HG03139 (cell line): ENCODE measurements at regions not wholly inside any gene's neighbourhood (a gene's known extent, or its start where the extent isn't known, plus 50 kb on each side); places are given as distances from the start of the nearest gene placed in this dataset.

Source experiments
- ATAC-seq: cut with Tn5 transposase; IDR thresholded peaks from one replicate; pipeline ENCODE4 v1.9.1; 2021; ENCODE audit not compliant: unreplicated experiment

DNA sequence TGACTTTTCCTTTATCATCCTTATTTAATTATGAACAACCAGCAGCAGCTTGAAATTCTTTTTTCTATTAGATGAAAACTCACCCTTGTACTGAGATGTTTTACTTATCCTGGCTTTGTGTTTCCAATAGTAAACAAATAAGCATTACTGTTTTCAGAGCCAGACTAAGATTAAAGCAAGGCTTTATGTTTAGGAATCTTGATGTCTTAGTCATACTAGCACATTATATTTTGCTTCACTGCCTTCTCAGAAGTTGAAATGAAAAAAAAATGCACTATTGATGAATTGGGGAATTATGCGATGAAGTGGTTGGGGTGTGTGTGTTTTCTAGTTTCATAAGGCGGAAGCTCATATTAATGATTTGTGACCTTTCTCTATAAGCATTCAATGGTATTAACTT lies 301.2 kb upstream of the E2F7 start:
- ATAC-seq: no peak

DNA sequence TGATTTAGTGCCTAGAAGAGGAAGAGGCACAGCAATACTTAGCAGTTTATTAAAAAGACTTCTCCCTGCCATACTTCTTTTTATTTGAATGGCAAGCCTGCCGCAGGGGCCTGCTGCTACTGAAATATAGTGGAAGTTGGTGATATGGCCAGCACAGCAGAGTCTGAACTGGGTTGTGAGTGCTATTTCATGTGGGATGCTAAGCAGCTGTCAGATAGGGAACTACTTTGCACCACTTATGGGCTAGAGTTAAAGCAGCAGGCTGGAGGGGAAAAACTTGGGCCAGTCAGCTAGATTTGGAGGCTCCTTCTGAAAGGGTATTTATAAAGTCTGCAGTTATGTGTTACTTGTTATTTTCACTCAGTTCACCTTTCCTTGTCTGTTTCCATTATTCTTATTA lies 299.0 kb upstream of the E2F7 start:
- no peak for ATAC-seq

DNA sequence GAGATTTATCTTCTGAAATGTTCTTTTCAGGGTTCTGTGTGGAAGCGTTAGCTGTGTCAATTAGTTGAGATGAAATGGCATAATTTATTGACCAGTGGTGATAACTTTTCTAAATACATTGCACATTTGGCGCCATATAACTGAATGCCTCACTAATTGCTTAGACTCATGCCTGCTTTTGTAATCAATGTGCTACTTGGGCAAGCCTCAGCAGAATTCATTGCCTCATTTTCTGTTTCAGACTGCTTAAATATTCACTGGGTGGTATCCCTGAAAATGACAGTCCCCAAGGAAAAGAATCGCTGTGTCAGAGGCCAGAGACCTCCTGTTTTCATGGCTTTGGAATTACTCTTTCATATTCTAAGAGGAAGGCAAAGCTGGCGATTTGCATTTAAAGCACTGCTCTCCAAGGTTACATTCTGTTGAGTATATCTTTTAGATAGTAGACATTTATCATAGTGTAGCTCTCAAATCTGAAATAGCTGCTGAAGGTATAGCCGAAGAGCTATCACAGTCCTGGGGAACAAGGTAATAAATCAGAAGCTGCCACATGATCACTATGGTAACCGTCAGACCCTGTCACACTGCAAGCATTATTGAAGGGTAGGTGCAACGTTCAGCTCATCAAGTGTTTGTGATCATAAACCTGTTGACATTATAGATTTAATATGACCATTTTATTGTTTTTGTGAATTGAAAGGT lies 297.3 kb upstream of the E2F7 start:
- no peak for ATAC-seq

DNA sequence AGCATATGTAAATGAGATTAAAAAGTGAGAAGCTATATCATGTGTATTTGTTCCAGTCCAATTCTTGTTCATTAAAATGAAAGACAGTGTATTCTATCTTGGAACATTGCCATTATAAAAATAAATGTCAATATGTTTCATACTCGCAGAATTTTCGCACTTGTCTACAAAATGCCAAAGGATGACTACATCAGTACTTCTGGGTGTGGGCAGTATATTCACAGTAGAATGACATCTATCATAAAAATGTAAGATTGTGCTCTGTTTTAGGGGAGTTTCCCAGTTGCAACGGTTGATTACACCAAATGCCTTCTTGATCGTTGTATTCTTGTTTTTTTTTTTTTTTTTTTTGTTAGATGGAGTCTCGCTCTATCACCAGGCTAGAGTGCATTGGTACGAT lies 292.3 kb upstream of the E2F7 start:
- no peak for ATAC-seq

DNA sequence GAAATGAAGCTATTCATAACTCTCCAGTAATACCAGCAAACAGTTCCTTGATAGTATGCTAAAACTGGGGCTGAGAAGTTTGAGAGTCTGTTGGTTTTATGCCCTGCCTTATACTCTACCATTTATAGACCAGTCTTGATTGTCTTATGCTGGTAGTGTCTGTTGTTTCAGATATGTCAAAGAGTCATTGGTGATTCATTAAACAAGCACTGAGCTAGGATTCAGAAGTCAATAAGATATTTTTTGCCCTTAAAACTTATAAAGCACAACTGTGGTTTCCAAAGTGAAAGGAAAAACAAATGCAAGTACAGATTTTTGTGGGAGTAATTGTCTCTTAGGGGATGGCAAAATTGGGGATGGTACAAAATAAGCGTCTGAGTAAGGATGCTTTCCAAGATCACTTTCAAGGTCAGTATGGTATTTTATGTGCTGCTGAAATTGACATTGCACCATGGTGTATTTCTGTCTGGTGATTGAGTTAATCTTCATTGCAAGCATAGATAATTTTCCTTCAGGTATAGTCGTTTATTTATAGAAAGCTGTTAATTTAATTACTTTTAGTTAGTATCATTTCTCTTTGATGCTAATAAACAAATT lies 289.5 kb upstream of the E2F7 start:
- no peak for ATAC-seq

DNA sequence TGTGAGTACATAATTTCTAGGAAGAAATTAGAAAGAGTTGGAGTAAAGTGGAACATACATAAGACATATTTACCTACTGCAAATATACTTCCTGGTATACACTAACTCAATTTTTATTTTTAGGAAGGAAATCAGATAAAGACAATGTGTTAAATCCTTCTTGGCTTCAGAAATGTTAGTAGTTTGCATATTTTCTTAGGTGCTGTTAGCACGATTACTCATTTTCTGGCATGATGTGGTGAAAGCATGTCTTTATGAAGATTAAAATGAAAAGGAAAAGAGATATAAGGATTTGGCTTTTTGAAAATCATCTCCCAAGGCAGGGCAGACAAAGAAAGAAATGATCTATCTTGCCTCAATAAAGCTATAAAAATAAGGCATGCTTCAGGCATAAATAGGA lies 287.6 kb upstream of the E2F7 start:
- ATAC-seq: no peak

DNA sequence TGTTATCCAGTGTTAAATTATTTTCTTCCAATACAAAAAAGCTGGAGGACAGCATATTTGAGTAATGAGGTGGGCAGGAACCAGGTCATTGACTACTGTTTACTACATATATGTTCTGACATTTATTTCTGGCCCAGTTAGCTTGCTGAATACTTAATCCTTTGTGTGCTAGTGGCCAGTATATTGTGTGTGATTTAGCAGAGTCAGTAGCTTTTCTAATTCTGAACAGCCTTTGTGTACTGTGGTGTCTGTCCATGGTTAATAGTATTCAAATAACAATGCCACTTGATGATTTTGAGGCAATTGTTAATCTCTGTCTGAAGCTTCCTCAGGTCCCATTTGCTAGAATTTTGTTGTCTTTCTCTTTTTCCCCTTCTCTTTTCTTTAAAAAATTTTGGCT lies 286.5 kb upstream of the E2F7 start:
- no peak for ATAC-seq

DNA sequence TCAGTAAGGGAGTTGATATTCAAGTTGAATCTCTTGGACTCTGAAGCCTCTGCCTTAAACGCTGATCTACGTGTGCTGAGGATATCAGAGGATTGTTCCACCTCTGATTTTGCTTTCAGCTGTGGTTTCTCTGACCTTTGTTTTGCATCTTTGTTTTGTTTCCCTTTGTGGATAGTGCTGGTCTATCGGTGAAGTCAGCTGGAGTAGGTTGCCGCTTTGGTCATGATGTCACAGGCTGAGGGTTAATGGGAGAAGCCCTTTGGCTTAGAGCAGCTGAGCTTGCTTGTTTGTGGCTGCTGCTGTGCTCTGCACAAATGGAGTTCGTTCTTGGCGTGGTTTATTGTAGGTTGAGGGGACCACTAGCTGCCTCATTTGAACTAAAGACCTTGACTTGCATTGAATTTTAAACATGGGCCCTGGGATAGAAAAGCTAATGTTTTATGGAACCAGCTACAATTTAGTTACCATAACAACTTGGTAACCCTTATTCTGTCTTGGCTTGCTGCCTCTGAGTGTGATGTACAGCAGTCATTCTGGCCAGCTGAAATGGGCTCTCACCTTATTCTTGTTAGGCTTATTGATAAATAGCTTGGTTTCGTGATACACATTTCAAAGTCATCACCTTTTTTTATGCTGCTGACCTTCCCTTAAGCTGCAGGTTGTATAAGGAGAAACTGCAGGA lies 284.5 kb upstream of the E2F7 start:
- ATAC-seq: no peak

DNA sequence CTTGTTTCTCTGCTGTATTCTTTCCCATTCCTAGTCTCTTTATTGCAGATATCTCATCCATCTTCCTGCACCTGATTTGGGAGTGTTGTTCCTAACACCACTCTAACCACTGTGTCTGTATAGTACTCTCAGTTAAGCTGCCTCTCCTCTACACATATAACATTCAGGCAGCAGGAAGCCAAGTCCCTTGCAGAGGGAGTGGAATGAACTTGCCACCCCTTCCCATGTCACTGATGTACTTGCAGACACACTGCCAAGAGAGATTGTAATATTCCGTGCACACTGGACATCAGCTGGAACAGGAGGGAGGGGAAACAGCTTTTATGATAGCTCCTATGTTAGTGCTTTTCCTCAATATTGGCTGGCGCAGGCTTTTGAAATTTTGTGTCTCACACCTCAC lies 281.6 kb upstream of the E2F7 start:
- no peak for ATAC-seq

DNA sequence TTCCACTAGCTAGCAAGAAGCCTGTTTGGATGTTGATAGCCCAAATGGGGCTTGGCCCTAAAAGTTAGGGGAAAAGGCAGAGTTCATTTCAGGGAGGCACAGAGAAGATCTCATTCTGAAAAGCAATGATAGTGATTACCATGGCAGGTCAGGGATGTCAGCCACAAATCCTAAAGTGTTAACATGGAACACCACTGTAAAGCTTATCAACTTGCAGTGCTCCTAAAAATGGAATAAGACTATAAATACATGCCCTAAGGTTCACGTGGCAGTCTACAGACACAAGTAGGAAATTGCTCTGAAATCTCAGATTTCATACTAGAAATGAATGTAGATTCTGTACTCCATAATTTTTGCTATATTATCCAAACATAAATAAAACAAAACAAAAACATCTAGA lies 280.0 kb upstream of the E2F7 start:
- no peak for ATAC-seq

DNA sequence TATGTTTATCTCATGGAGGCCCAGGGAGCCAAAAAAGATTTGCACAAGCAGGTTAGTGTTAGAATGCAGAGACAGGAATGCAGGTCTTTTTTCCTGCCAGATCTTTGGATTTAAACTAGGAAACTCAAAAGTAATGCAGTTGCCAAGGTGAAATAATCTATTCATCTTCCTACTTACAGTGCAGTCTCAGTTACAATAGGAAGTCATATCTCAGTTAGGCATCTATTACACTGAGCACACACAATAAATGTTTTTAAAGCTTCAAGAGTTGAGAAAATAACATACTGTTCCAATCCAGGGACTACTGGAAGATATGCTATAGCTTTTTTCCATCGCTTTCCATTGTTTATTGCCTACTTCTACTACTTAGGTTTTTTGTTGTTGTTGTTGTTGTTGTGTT lies 279.3 kb upstream of the E2F7 start:
- ATAC-seq: no peak

DNA sequence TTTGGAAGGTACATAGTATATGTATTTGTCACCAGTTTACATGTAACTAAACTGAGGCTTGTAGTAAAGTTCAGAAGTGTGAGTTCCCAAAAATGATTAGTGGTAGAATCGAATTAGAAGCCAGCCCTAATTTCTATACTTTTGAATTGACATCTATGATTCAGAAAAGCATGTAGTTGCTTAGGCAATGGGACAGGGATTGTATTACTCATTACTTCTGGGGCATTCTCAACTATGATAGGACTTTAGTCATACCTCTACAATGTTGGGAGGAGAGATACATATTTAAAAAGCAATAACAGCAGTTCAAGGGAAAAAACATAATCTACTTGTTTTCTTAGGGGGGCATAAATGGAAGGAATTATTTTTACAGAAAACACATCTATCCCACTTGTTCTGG lies 277.9 kb upstream of the E2F7 start:
- ATAC-seq: no peak

DNA sequence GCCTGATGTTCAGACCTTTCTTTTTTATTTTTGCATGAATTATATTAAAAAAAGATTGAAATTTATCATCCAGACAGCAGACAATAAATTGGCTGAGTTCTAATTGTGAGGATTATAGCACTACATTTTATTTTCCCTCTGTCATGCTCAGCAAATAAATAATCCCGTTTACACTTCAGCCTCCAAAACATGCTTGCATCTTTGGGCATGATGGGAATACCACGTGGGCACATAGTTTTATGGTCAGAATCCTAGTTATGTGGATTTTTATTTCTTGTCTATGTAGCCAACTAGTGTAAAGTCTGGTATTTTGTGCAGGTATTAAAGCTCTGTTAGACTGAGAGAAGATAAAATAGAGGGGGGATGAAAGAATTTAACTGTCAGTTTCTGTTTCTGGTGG lies 276.9 kb upstream of the E2F7 start:
- no peak for ATAC-seq

DNA sequence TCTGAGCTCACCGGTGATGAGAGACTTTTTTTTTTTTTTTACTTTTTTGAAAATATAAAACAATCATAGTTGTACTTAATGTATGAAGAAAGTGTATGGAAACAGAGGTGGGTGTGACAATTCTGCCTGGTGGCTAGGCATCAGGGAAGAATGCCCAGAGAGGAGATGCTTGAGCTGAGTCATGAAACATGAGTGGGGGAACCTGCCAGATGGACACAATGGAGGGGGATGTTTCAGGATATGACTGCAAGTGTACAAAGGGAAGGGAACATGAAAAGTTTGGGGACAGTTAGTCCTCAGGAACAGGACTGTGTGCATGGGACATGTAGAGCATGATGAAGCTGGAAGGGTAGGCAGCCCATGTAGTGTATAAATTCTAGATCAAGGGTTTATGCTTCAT lies 274.2 kb upstream of the E2F7 start:
- ATAC-seq: no peak

DNA sequence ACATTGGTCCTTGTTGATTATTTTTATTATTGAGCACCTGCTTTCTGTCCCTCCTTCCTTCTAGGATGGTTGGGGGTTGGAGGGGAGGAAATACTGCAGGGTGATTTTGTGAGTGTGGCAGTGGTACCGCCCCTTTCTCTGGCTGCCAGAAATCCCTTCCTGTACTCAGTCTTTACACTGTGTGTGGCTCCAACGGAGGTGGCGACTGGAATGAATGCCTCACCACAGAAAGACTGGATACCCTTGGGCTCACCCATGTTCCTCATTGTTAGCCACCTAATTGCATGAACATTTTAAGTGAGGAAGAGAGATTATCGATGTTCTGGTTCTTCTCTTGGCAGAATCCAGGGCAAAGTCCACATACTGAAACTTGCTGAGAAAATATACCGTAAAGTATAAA lies 272.0 kb upstream of the E2F7 start:
- no peak for ATAC-seq

DNA sequence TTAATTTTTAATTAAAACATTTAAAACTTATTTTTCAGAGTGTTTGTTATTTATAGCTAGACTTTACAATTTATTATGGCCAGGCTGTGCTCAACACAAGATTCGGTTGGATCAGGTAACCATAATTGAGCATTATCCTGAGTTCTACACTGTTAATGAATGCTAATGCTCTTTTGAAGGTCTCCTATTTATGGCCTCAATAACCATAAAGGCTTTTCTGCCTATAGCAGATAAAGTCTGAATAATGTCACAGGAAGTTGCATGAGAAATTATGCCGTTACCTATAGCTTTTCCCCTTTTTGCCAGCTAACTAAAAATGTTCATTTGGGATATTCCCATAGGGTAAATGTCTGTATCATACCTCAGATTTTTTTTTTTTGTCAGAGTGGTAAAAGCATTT lies 269.4 kb upstream of the E2F7 start:
- no peak for ATAC-seq

DNA sequence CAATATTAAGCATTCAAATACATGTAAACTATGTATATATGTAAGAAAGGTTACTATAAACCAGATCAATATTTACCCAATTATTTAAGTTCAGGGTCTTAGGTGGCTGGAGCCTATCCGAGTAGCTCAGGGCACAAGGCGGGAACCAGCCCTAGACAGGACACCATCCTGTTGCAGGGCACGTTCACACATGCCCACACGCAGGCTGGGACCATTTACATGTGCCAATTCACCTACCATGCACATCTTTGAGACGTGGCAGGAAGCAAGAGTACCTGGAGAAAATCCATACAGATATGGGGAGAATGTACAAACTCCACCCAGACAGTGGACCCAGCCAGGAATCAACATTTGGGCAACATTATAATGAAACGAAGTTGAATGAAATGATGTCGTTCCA lies 263.0 kb upstream of the E2F7 start:
- no peak for ATAC-seq

DNA sequence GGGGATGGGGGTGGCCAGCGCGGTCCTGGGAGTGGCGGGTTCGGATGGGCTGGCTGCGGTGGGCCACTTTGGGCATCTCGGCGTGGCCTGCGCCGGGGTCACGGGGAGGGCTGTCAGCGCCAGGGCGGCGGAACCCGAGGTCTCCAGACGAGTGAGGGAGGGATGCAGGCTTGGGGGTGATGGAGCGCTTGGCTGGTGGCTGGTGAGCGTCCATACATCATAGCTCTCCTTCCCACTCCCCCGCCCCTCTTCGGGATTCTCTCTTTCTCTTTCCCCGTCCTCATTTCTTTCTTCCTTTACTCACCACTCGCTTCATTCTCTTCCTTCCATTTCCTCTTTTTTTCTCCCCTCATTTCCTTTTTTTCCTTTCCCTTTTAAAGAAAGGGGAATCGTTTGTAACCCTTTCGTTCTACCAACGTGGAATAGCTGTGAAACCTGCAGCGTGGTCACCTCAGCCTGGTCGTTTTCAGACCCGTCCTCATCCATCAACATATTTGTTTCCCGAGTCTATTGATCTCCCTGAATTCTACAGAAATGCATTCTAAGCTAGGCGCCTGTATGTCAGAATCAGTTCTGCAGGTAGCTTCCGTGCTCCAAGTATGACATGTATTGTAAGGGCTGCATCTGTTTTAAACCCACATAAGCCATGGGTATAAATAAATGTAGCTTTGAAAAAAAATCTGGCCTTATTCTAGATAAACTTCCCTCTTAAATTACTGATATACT lies 260.3 kb upstream of the E2F7 start:
- no peak for ATAC-seq

DNA sequence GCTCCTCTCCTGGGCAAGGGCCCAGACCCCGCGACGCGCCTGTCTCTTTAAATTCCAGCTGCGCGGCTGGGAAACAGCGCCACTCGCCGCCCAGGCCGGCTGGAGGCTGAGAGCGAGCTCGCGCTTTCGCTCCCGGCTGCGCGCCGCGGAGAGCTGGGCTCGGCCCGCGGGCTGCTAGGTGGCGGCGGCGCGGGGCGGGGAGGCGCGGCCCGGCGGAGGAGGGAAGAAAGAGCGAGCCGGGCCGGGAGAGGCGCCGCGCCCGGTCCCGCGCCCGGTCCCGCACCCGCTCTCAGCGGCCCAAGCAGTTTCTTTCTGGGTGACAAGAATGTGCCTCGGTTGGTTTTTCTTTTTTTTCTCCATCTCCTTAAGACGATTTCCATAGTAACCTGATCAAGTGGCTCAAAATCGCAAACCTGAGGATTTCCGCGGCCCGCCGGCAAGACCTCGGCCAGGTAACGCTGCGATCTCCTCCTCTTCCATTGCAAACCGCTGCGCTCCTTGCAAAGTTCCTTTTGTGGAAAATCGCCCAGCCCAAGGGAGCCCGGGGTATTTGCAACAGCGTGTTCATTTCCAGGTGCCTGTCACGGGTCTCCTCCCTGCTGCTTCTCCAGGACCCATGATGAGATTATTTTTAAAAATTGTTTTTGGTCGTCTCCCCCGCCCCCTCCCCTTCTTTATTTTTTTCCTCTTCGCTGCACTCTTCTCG lies 259.5 kb upstream of the E2F7 start:
- peak; percentile 96 for ATAC-seq

DNA sequence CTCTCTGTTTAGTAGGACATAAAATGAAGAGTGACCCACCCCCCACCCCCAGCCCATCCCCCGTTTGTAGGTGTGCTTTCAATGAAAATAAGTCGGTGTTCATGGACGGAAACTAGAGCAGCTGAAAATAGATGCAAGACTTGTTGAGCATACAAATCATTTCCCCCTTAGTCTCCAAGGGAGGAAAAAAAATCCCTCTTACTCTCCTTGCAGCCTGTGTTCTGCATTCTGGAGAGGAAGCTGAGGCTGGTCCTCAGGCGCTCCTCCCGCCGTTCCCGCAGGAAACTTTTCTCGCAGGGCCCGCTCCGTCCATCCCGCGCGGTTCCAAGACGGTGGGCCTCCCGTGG lies 259.0 kb upstream of the E2F7 start:
- ATAC-seq: no peak

DNA sequence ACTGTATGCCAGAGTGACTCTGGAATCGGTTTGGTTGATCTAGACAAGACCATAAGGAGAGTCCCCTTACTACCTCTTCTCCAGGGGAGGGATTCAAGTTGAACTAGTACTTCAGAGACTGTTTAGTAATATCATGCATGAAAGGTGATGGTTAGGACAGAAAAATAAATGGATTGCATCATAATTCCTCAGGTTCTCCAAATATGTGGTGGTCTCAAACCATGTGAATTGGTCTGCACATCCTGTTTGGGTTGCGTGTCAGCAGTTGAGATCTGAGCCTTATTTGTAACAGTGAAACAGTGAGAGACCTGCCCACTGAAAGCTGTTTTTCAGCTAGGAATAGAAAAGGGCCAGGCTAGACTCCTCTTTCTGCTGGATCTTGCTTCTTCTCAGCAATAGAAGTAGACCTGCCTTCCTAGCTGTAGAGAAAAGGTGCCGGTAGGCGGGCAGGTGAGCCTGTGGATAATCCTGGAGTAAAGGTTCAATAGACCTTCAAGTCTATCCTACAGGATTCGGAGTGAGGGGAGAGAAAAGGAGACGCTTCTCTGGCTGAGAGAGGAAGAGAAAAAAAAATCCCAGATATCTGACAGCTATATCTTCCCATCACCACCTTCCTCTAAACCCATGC lies 258.5 kb upstream of the E2F7 start:
- ATAC-seq: no peak
